ENCODE measurements at regions not wholly inside any gene's neighbourhood (a gene's known extent, or its start where the extent isn't known, plus 50 kb on each side); places are given as distances from the start of the nearest gene placed in this dataset.

DNA sequence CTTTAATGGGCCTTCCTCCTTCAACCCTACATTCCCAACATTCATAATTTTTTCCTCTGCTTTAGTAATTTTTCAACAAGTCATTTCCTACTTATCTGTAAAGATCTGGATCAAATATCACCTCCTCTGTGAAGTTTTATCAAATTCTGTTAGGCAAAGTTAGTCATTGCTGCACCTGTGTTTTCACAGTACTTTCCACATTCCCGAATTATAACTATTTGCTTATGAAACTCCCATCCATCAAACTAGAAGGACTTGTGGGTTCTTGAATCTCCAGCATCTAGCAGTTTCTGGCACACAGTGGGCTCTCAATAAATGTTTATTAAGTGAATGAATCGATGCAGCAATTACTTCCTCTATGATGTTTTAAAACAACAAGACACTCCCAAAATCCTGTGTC is 257.6 kb downstream of the HDGFL1 start:
- Mint-ChIP-seq H3K4me3 (ENCODE audit: low read depth) (no peak overlapping the region), H3K9me3 (ENCODE audit: low read depth) (no peaks in the 10 kb centered on the region), H3K4me1 (ENCODE audit: low read depth) (peaks cover 24% of the 10 kb centered on the region), H3K27ac (peak overlapping the region; percentile 77), H3K36me3 (ENCODE audit: insufficient read depth) (no peaks in the 10 kb centered on the region), H3K27me3 (no peaks in the 10 kb centered on the region)
- DNase-seq (ENCODE audit: low spot score, unreplicated experiment), result no peak
- TF ChIP-seq, protein P1, sequence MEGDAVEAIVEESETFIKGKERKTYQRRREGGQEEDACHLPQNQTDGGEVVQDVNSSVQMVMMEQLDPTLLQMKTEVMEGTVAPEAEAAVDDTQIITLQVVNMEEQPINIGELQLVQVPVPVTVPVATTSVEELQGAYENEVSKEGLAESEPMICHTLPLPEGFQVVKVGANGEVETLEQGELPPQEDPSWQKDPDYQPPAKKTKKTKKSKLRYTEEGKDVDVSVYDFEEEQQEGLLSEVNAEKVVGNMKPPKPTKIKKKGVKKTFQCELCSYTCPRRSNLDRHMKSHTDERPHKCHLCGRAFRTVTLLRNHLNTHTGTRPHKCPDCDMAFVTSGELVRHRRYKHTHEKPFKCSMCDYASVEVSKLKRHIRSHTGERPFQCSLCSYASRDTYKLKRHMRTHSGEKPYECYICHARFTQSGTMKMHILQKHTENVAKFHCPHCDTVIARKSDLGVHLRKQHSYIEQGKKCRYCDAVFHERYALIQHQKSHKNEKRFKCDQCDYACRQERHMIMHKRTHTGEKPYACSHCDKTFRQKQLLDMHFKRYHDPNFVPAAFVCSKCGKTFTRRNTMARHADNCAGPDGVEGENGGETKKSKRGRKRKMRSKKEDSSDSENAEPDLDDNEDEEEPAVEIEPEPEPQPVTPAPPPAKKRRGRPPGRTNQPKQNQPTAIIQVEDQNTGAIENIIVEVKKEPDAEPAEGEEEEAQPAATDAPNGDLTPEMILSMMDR (IDR thresholded peaks at IDR 0.05; ENCODE audit: unreplicated experiment), result no peak

DNA sequence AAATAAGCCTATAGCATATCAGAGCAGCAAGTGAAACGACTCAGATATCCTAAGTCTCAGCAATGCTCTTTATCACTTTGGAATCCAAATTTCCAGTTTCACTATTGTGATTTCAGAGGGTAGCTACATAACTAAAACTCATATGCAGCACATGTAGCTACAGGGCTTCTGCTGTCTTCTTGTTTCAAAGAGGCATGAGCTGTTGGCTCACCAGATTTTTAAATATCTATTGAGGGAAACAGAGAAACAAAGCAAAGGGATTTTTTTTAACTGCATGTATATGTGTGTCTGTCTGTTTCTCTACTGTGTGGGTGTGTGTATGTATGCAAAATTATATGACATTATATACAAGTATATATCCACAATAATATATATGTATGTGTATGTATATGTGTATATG is 258.4 kb downstream of the HDGFL1 start:
- no peak overlapping the region for H3K4me3 Mint-ChIP-seq (ENCODE audit: low read depth)
- H3K4me1 Mint-ChIP-seq (ENCODE audit: low read depth), result peaks cover 24% of the 10 kb centered on the region
- TF ChIP-seq, protein P1 (IDR thresholded peaks at IDR 0.05; ENCODE audit: unreplicated experiment), result no peak
- H3K9me3 Mint-ChIP-seq (ENCODE audit: low read depth), result no peaks in the 10 kb centered on the region
- DNase-seq (ENCODE audit: low spot score, unreplicated experiment), result no peak
- peak overlapping the region; percentile 82 for H3K27ac Mint-ChIP-seq
- no peaks in the 10 kb centered on the region for H3K36me3 Mint-ChIP-seq (ENCODE audit: insufficient read depth)
- no peaks in the 10 kb centered on the region for H3K27me3 Mint-ChIP-seq

DNA sequence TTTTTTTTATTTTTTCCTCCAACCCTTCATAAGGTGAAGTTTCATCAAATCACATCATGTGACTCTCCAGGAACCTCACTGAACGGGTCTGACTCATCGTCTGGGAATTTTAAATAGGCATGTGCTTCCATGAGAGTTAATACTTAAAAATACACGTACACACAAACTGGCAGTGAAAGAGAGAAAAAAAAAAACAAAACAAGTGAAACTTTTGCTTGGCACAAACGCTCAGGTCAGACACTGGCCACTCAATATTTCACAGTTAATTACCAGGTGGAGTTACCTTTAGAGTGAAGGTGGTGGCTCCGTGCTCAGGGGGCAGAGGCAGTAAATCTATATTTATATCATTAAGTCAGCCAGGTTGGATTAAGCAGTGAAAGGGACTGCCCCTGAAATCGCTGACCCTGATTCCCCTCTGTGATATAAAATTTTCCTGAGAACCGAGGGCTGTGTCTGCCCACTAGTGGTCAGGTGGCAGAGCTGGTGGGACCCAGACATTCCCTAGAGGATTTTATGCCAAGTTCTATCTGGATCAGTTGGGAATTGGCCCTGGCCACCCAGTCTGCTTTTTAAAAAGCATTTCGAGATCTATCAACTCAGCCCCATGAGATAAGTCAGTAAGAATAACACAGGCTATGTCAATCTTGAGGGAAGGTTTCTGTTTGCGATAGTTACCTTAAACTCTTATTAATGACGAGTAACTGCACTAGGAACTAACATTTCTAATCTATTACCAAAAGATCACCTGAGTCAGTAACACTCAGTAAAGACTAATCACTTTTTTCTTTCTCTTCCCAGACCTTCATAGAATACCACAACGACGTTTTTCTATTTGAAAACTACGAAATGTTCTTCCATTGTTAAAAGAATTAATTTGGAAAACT is 259.1 kb downstream of the HDGFL1 start:
- DNase-seq (ENCODE audit: low spot score, unreplicated experiment), result peak; percentile 22
- Mint-ChIP-seq H3K27me3 (no peaks in the 10 kb centered on the region), H3K36me3 (ENCODE audit: insufficient read depth) (no peaks in the 10 kb centered on the region), H3K4me3 (ENCODE audit: low read depth) (peak overlapping the region; percentile 28), H3K9me3 (ENCODE audit: low read depth) (no peaks in the 10 kb centered on the region), H3K27ac (peak overlapping the region; percentile 93), H3K4me1 (ENCODE audit: low read depth) (peaks cover 24% of the 10 kb centered on the region)
- TF ChIP-seq, protein P1 (IDR thresholded peaks at IDR 0.05; ENCODE audit: unreplicated experiment), result peak; percentile 83

DNA sequence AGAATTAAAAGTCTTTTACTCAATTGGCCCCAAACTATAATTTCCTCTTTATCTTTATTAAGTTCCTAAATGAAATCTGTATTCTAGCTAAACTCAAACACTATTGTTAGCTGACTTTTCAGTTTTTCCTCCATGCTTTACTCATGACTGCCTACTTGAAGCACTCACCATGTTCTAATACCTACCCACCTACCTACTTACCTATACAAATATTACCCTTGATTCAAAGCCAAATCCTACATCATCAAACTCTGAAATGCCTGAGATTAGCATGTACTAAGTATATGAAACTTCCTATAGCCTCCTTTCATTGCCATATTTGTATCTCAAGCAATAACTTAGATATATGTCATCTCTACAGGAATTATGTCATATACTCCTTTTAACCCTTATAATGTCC is 259.7 kb downstream of the HDGFL1 start:
- TF ChIP-seq, protein P1 (IDR thresholded peaks at IDR 0.05; ENCODE audit: unreplicated experiment), result no peak
- Mint-ChIP-seq H3K9me3 (ENCODE audit: low read depth) (no peaks in the 10 kb centered on the region), H3K27ac (peak overlapping the region; percentile 93), H3K27me3 (no peaks in the 10 kb centered on the region), H3K36me3 (ENCODE audit: insufficient read depth) (no peaks in the 10 kb centered on the region), H3K4me3 (ENCODE audit: low read depth) (no peak overlapping the region), H3K4me1 (ENCODE audit: low read depth) (peaks cover 24% of the 10 kb centered on the region)
- no peak for DNase-seq (ENCODE audit: low spot score, unreplicated experiment)

DNA sequence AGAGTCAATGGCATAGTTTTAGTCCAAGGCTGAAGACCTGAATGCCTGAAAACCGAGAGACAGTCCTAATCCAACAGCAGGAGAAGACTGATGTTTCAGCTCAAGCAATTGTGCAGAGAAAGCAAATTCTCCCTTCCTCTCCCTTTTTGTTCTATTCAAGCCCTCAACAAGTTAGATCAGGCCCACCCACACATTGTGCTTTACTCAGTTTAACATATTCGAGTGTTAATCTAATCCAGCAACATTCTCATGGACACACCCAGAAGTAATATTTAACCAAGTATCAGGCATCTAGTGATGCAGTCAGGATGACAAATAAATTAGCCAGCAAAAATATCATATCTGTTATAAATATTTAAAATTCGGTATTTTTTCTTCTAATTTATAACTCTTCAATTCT is 261.1 kb downstream of the HDGFL1 start:
- H3K4me1 Mint-ChIP-seq (ENCODE audit: low read depth), result peaks cover 24% of the 10 kb centered on the region

More for the DNA sequence above, 261.1 kb downstream of the HDGFL1 start:
- H3K27ac Mint-ChIP-seq, result no peak overlapping the region
- H3K27me3 Mint-ChIP-seq, result no peaks in the 10 kb centered on the region
- TF ChIP-seq, protein P1 (IDR thresholded peaks at IDR 0.05; ENCODE audit: unreplicated experiment), result no peak
- H3K36me3 Mint-ChIP-seq (ENCODE audit: insufficient read depth), result peaks cover 4% of the 10 kb centered on the region
- peaks cover 5% of the 10 kb centered on the region for H3K9me3 Mint-ChIP-seq (ENCODE audit: low read depth)
- H3K4me3 Mint-ChIP-seq (ENCODE audit: low read depth), result no peak overlapping the region
- DNase-seq (ENCODE audit: low spot score, unreplicated experiment), result no peak

Measured in progenitor cell of endocrine pancreas (in vitro differentiated cells).